Vagina (tissue), 2 donors: ENCODE measurements at regions not wholly inside any gene's neighbourhood (a gene's known extent, or its start where the extent isn't known, plus 50 kb on each side); places are given as distances from the start of the nearest gene placed in this dataset.

Experiments used
- DNase-seq, 2 donors: peaks; one replicate each; pipeline ENCODE4 v3.0.0-alpha.2; 2017; ENCODE audit errors: extremely low spot score in 2 of 2
- H3K27ac ChIP-seq: fragments of 200-600 bp; sonication (generic); one replicate; pipeline ENCODE4 v1.5.1; 2019
- H3K27me3 ChIP-seq: fragments of 200-600 bp; sonication (generic); one replicate; pipeline ENCODE4 v1.5.1; 2019
- H3K36me3 ChIP-seq, 2 donors: fragments of 200-600 bp; sonication (generic); one replicate each; pipeline ENCODE4 v1.5.1; 2017 to 2019
- H3K4me1 ChIP-seq: fragments of 200-600 bp; sonication (generic); one replicate; pipeline ENCODE4 v1.5.1; 2019
- H3K4me3 ChIP-seq, 2 donors: fragments of 200-600 bp; sonication (generic); 1 replicate in 1 of 2; 2 replicates in 1 of 2; pipeline ENCODE4 v1.5.1; 2016 to 2019
- H3K9me3 ChIP-seq: fragments of 200-600 bp; sonication (generic); one replicate; pipeline ENCODE4 v1.5.1; 2019
- POLR2A ChIP-seq, 2 donors: fragments of 450-650 bp; IDR thresholded peaks; one replicate each; pipeline ENCODE4 v1.6.1; 2017; ENCODE audit warnings: antibody characterized with exemption in 2 of 2, mild to moderate bottlenecking in 2 of 2, moderate library complexity in 2 of 2
- POLR2AphosphoS5 ChIP-seq, 2 donors: sonication (generic); formaldehyde crosslinking; IDR thresholded peaks; one replicate each; pipeline ENCODE4 v1.9.0; 2017; ENCODE audit warnings: antibody characterized with exemption in 2 of 2, mild to moderate bottlenecking in 2 of 2, low read depth in 1 of 2; ENCODE audit not compliant: insufficient read depth in 1 of 2
- intact Hi-C: fragments of 100-400 bp; cut with DNase I; formaldehyde crosslinking; loops from one replicate; pipeline ENCODE4 v1.15.1; 2023
- TF ChIP-seq, protein P1 (sequence below), 3 experiments: fragments of 450-650 bp in 2 of 3; fragments of 200-600 bp in 1 of 3; sonication (generic) in 1 of 3; IDR thresholded peaks; one replicate each; pipeline ENCODE4 v1.5.1; 2017 to 2019; ENCODE audit warnings: antibody characterized with exemption in 3 of 3, mild to moderate bottlenecking in 2 of 3, moderate library complexity in 2 of 3

- no peak overlapping the region for H3K4me3 ChIP-seq
- no peaks in the 10 kb centered on the region for H3K9me3 ChIP-seq
- no peak overlapping the region for H3K27ac ChIP-seq
- intact Hi-C loops = no loop called here
- H3K36me3 ChIP-seq = no peaks in the 10 kb centered on the region
- H3K27me3 ChIP-seq = no peaks in the 10 kb centered on the region
- TF ChIP-seq POLR2A (IDR thresholded peaks at IDR 0.05) (no peak), POLR2AphosphoS5 (IDR thresholded peaks at IDR 0.05; ENCODE audit: insufficient read depth in 1 of 2, low read depth in 1 of 2) (no peak)
- TF ChIP-seq, protein P1, sequence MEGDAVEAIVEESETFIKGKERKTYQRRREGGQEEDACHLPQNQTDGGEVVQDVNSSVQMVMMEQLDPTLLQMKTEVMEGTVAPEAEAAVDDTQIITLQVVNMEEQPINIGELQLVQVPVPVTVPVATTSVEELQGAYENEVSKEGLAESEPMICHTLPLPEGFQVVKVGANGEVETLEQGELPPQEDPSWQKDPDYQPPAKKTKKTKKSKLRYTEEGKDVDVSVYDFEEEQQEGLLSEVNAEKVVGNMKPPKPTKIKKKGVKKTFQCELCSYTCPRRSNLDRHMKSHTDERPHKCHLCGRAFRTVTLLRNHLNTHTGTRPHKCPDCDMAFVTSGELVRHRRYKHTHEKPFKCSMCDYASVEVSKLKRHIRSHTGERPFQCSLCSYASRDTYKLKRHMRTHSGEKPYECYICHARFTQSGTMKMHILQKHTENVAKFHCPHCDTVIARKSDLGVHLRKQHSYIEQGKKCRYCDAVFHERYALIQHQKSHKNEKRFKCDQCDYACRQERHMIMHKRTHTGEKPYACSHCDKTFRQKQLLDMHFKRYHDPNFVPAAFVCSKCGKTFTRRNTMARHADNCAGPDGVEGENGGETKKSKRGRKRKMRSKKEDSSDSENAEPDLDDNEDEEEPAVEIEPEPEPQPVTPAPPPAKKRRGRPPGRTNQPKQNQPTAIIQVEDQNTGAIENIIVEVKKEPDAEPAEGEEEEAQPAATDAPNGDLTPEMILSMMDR (IDR thresholded peaks at IDR 0.05) = no peak
- DNase-seq = no peak
- H3K4me1 ChIP-seq = no peaks in the 10 kb centered on the region
Observed at GRCh38 chr6:139721954-139722353, 347.5 kb upstream of the CITED2 start.

GRCh38 chr6:139713900-139714506, 339.6 kb upstream of the CITED2 start:
- no peak for TF ChIP-seq POLR2A (IDR thresholded peaks at IDR 0.05)
- TF ChIP-seq, protein P1 (IDR thresholded peaks at IDR 0.05) = no peak
- no peak for TF ChIP-seq POLR2AphosphoS5 (IDR thresholded peaks at IDR 0.05; ENCODE audit: insufficient read depth in 1 of 2, low read depth in 1 of 2)
- H3K27me3 ChIP-seq = no peaks in the 10 kb centered on the region
- H3K27ac ChIP-seq = no peak overlapping the region
- no peaks in the 10 kb centered on the region for H3K9me3 ChIP-seq
- no peak for DNase-seq
- intact Hi-C loops = no loop called here
- H3K4me1 ChIP-seq = peaks cover 5% of the 10 kb centered on the region
- H3K4me3 ChIP-seq = no peak overlapping the region
- no peaks in the 10 kb centered on the region for H3K36me3 ChIP-seq

DNA sequence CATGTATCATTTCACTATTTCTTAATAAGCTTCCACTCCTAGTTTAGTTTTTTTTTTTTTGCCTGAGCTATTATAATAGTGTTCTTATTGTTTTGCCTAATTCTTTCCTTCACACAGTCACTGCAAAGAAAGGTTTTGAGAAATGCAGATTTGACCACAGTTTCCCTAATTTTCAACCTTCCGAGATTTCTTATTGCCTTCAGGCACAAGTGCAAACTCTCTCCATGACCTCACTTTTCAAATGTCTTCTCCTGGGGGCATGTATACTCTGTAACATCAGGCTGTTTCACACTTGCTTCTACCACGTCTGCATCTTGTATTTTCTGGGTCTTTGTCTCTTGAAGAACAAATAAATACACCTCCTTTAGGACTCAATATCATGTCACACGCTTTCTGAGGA, 339.0 kb upstream of the CITED2 start:
- peaks cover 11% of the 10 kb centered on the region for H3K4me1 ChIP-seq
- TF ChIP-seq, protein P1 (IDR thresholded peaks at IDR 0.05) = no peak
- no peak for TF ChIP-seq POLR2A (IDR thresholded peaks at IDR 0.05)
- TF ChIP-seq POLR2AphosphoS5 (IDR thresholded peaks at IDR 0.05; ENCODE audit: insufficient read depth in 1 of 2, low read depth in 1 of 2) = no peak
- H3K9me3 ChIP-seq = no peaks in the 10 kb centered on the region
- no peak overlapping the region for H3K4me3 ChIP-seq
- intact Hi-C loops = no loop called here
- no peaks in the 10 kb centered on the region for H3K27me3 ChIP-seq
- DNase-seq = no peak
- no peaks in the 10 kb centered on the region for H3K36me3 ChIP-seq
- H3K27ac ChIP-seq = no peak overlapping the region

DNA sequence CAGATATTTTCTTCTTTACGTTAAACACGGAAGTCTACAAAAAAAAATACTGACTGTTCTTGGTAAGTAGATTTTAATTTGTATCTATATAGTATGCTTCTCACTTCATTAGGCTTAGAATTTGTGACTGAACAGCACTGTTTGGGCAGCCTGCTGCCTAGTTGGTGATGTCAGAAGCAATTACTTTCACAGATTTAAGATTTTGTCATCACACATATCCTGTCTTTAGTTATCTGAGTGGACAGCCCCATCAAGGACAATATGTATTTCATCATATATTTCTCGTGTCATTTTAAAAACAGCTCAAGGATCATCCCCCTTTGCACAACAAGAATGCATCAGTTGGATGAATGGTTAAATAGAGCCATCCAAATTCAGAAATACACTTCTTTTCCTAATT, 338.4 kb upstream of the CITED2 start:
- H3K36me3 ChIP-seq = no peaks in the 10 kb centered on the region
- H3K27ac ChIP-seq = no peak overlapping the region
- no peak overlapping the region for H3K4me3 ChIP-seq
- H3K9me3 ChIP-seq = no peaks in the 10 kb centered on the region
- no peaks in the 10 kb centered on the region for H3K27me3 ChIP-seq
- intact Hi-C loops = no loop called here
- TF ChIP-seq, protein P1 (IDR thresholded peaks at IDR 0.05) = no peak
- TF ChIP-seq POLR2AphosphoS5 (IDR thresholded peaks at IDR 0.05; ENCODE audit: insufficient read depth in 1 of 2, low read depth in 1 of 2) = no peak
- TF ChIP-seq POLR2A (IDR thresholded peaks at IDR 0.05) = no peak
- peaks cover 14% of the 10 kb centered on the region for H3K4me1 ChIP-seq
- DNase-seq = no peak

DNA sequence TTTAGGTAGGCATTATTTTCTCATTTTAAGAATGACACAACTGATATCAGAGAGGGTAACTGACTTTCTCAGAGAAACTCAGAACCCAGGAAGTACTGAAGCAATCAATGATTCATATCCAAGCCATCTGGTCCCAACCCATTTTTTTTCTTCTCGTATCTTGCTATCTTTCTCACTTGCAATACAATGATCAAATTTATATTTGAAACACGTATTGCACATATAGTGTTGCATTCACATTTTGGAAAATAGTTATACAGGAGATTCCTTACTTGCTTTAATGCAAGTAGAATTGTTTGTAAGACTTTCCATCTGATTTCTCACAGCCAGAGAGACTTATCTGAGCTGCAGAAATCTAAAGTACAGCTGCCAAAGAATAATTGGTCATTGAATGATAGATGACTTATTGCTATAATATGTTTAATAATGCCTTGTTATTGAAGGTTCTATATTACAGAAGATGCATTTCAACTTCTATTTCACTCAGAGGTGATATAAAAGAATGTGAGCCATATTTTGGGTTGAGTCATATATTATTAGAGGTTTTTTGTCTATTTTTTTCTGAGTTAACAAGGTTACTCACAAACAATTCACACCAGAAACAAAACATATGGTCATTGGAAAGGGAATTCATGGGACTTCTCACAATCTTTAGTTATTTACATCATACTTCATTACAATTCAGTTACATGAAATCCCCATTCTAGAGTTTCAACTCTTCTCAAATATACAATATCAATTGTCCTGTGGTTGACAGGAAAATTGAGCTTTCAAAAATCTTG, 337.5 kb upstream of the CITED2 start:
- Histone ChIP-seq H3K27ac (no peak overlapping the region), H3K27me3 (no peaks in the 10 kb centered on the region), H3K36me3 (no peaks in the 10 kb centered on the region), H3K4me1 (peaks cover 14% of the 10 kb centered on the region), H3K4me3 (no peak overlapping the region), H3K9me3 (no peaks in the 10 kb centered on the region)
- TF ChIP-seq, protein P1 (IDR thresholded peaks at IDR 0.05) = no peak
- TF ChIP-seq POLR2AphosphoS5 (IDR thresholded peaks at IDR 0.05; ENCODE audit: insufficient read depth in 1 of 2, low read depth in 1 of 2) = no peak
- no peak for TF ChIP-seq POLR2A (IDR thresholded peaks at IDR 0.05)
- DNase-seq = no peak
- intact Hi-C loops = no loop called here
